Stimulated activated CD4-positive, alpha-beta T cell treated with anti-CD3 and anti-CD28 coated beads, Interleukin-4, amount 100 ng/mL, for 1 hour (primary cell): ENCODE measurements at regions not wholly inside any gene's neighbourhood (a gene's known extent, or its start where the extent isn't known, plus 50 kb on each side); places are given as distances from the start of the nearest gene placed in this dataset.

Source experiments
- DNase-seq: peaks from one replicate; pipeline ENCODE4 v3.0.0-alpha.2; 2020

DNA sequence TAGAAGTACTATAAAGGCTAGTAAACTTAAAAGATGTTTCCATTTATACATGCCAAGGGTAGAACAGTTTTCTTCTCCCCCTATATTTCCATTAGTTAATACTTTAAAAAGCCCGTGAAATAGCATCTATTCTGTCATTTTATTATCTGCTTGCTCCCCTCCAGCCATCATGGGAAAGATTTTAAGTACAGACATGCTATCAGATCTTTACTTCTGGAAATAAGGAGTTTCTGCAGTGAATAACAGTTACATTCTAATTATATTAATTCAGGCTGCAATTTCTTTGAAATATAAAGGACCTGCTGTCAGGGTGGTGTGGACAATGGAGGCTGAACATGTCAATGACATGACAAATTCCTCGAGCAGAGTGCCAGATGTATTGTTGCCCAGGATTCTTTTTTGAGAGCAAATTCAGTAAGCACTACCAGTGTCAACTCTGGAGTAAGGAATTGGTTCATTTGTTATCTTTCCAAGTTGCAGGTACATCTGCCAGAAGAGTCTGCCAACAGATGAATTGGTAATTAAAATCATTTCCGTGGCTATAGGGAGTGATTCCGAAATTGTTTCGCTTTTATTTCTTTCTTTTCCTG, 151.3 kb downstream of the BTG1 start:
- no peak for DNase-seq

- DNase-seq: no peak
Measured at GRCh38 chr12:91993287-91994017, 152.2 kb downstream of the BTG1 start.

GRCh38 chr12:91991399-91992187, 154.1 kb downstream of the BTG1 start:
- DNase-seq: no peak

GRCh38 chr12:91990525-91990924, 155.1 kb downstream of the BTG1 start:
- DNase-seq: no peak

- no peak for DNase-seq
Measured at GRCh38 chr12:91989143-91989542, 156.5 kb downstream of the BTG1 start.

GRCh38 chr12:91988086-91988923, 157.3 kb downstream of the BTG1 start:
- DNase-seq: no peak

DNA sequence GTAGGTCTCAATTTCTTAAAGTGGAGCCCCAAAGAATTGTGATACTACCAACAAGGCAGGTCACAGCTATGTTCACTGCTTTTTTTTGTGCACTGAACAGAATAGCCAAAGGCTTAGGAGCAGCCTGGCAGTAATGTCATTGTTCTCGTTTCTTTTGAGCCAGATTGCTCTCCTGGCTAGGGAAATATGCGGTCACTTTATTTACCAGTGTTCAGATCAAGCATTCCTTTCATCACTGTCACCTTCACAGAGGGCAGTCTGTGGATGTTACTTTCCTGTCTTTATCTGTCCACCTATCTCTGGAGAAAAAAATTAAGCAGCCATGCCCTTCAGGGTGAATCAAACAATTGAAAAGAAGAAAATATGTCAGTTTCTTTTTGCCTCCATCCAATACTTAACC, 159.6 kb downstream of the BTG1 start:
- DNase-seq: no peak

DNA sequence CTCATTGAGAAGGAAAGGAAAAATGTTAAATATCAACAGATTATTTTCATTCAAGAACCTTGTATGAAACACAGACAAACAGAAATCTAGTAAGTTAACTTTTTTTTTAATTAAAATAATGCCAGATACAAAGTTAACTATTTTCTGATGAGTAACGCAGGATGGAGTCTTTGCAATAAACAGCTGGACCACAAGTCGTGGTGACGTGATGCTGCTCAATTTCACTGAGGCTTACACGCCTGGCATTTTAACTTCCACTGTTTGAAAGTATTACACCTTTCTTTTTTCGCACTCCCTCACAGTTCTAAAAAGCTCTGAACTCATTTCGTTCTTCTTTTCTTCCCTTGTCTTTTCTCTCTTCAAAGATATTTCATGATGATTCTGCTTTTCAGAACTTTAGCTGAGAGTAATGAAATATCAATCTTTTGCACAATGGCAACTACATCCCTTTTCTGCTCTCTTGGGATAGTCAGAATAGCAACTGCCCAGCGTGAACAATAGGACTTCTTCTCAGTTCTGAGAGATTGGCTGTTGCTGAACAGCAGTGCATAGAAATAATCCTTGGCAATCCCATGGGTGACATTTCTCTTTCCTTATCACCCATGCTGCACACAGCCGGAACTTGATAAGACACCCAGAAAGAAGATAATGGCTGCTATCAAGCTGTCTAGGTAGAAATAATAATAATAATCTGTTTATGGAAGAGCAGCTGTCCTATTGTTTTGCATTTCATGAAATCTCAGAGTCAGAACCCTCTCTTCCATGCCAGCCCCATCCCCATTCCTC, 160.5 kb downstream of the BTG1 start:
- no peak for DNase-seq

DNA sequence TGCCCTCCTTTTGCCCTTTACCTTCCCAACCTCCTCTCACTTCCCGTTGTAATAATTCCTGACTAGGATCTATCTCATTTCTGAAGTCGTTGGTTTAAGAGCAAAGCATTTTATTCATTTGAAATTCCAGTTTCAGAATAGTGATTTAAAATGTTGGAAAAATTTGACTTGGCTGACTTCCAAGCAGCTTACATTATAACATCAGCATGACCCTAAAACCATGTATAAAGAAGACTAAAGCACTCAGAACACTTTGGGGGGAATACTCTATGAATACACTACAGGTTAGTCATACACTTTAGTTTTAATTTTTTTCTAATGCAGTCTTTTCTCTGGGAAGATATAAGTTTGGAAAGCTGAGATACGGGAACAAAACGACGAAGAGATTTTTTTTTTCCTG, 161.1 kb downstream of the BTG1 start:
- DNase-seq: no peak

DNA sequence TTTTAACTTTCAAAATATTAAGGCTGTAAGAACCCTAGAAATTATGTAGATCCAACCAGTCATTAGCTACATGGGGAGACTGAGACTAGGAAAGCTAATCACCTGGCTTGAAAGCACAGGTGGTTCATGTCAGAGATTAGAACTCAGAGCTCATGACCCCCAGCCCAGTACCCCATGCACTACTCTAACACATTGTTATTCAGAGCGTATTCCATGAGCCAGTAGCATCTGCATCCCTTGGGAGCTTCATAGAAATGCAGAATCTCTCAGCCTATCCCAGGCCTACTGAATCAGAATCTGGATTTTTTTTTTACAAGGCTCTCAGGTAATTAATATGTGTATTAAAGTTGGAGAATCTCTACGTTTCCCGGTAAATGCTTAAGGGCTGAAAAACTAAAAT, 161.7 kb downstream of the BTG1 start:
- DNase-seq: no peak

DNA sequence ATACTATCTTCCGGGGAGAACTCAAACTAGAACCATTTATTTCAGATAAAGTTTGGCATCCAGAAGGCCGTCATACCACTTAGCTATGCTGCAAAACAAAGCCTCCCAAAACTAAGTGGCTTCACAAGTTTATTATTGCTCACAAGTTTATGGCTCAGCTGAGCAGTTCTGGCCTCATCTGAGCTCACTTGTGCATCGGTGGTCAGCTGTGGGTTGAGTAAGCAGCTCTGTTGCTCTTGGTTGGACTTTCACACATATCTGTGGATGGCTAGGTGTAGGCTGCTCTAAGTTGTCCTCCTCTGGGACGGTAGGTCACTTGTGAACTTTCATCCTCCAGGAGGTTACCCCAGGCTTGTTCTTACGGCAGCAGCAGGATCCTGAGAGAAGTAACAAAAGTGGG, 162.7 kb downstream of the BTG1 start:
- no peak for DNase-seq

DNA sequence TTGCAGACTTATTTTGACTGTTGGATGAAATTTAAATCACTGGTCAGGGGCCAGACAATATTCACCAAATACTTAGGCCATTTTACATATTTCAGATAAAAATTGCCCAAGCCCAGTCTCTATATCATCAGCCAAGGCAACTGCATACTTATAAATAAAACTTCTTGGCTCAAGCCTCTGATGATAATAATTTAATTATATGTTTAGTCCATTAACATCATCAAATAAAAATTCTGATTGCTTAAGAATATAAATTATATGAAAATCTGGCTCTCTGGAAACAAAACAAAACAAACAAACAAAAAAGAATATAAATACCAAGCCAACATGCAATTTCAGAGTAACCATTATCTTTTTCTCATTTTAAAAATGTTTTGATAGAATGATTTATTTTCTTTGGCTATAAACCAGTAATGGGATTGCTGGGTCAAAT, 165.2 kb downstream of the BTG1 start:
- no peak for DNase-seq

GRCh38 chr12:91978143-91978542, 167.5 kb downstream of the BTG1 start:
- no peak for DNase-seq

- DNase-seq: no peak
Measured at GRCh38 chr12:91975891-91976290, 169.8 kb downstream of the BTG1 start.

DNA sequence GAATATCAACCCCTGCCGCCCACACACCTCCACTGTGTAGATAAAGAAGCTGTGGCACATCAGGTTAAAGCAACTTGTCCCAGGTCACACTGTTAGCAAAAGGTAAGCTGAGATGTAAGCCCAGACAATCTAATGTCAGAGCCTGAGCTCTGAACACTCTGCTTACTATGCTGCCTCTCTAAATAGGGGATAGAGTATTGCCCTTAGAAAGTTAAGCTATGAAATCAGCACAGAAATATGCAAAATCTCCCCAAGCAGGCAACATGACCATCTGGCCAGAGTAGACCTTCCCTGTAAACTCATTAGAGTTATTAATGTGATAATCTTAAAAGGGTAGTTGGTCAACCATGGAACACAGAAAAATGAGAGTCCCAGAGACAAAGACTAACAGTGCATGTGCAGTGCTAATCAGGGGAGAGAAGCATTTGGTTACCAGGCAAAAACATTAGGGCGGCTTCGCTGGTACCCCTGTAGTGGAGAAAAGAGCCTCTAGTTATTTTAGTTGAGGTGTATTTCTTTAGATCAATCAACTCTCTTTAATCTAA, 171.0 kb downstream of the BTG1 start:
- DNase-seq: no peak

DNA sequence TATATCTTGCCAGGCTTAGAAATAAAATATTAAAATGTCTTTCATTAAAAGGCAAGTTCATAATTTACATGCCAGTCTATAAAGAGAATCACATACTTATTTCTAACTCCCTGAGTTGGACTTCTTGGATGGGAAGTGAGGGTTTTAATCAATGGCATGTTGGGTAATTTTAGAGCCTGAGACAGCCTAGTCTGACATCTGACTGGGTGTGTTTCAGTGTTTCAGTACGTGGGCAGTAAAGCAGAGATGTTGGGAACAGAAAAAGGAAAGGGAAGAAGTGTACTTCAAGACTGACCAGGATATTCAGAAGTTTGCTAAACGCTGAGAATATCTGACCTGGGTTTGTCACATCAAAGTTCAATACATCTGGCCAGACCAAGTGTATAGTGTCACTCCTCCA, 171.8 kb downstream of the BTG1 start:
- no peak for DNase-seq

GRCh38 chr12:91972896-91973295, 172.8 kb downstream of the BTG1 start:
- DNase-seq: no peak

GRCh38 chr12:91968777-91969171, 176.9 kb downstream of the BTG1 start:
- no peak for DNase-seq

DNA sequence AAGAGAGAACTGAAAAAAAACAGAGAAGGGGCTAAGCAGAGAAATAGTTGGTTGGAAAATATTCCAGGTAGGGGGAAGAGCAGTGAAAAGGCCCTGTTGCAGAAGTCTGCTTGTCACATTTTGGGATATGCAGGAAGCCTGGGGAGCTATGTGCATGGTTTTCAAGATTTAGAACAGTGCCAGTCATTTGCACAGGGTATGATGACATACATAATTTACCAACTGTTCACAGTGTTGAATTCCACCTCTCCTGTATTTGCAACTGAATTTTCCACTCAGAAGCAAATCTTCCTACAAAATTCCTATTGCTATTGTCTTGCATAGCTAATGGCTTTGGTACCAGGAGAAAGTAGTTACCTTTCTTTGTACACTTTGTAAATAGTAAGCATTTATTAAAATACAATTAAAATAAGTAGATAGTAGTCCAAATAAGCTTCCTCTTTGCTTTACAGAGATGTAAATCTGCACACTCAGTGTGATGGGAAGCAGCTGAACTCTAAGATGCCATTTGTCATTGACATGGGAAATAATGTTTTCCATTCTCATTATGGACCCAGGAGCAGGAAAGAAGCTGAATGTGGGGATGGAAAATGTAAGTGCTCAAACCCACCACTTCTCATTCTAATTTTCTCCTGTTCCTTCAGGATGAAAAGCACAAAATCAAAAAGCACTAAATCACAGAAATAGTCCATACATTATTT, 177.4 kb downstream of the BTG1 start:
- no peak for DNase-seq

- DNase-seq: no peak
Measured at GRCh38 chr12:91967590-91967989, 178.1 kb downstream of the BTG1 start.

DNA sequence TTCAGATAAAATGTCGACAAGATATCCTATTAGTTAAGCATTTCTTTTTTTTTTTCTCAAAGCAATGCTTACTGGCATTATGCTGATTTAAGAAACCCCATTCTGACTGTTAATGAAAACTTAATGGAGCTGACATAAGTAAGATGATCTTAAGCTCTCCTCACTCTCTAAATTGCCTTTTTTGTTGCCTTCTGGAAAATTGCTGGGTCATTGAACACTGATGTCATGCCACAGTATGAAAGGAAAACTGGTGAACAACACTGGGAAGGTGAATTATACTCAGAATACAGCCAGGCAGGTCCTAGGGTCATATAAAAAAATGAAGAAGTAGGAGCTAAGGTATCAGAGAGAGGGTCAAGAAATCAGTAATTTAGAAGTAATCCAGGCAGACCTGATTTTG, 179.9 kb downstream of the BTG1 start:
- DNase-seq: no peak
